Ovary (tissue), 7 donors: ENCODE measurements at regions not wholly inside any gene's neighbourhood (a gene's known extent, or its start where the extent isn't known, plus 50 kb on each side); places are given as distances from the start of the nearest gene placed in this dataset.

ENCODE experiments used
- DNase-seq, 5 donors: peaks; one replicate each; pipeline ENCODE4 v3.0.0-alpha.2; 2019 to 2020
- H3K27ac ChIP-seq, 2 donors: fragments of 200-600 bp; one replicate each; pipeline versions ENCODE4 v1.5.1 to v1.8.0; 2019 to 2022
- H3K27me3 ChIP-seq: fragments of 200-600 bp; one replicate; pipeline ENCODE4 v1.8.0; 2022
- H3K36me3 ChIP-seq: fragments of 200-600 bp; sonication (generic); one replicate; pipeline ENCODE4 v1.5.1; 2019
- H3K4me1 ChIP-seq: one replicate; pipeline ENCODE4 v1.8.1; 2013; ENCODE audit warnings: mild to moderate bottlenecking, moderate library complexity; ENCODE audit not compliant: insufficient read depth
- H3K4me3 ChIP-seq: fragments of 200-600 bp; sonication (generic); one replicate; pipeline ENCODE4 v1.5.1; 2017
- H3K9me3 ChIP-seq, 2 donors: fragments of 200-600 bp in 1 of 2; sonication (generic) in 1 of 2; one replicate each; pipeline versions ENCODE4 v1.5.1 to v1.8.1; 2013 to 2019; ENCODE audit warnings: mild to moderate bottlenecking in 1 of 2, moderate library complexity in 1 of 2
- EP300 ChIP-seq: sonication (generic); formaldehyde crosslinking; IDR thresholded peaks from one replicate; pipeline ENCODE4 v1.6.1; 2017; ENCODE audit warnings: antibody characterized with exemption
- POLR2A ChIP-seq: fragments of 450-650 bp; IDR thresholded peaks from one replicate; pipeline ENCODE4 v1.6.1; 2017; ENCODE audit warnings: antibody characterized with exemption, mild to moderate bottlenecking, moderate library complexity
- WGBS, 3 donors: extraction: QIAGEN DNeasy Blood & Tissue Kit in 1 of 3; methylation state at CpG; one replicate each; pipeline versions ENCODE4 v1.1.5 to v1.1.7; 2013 to 2017; 5-methylcytosine and 5-hydroxymethylcytosine counted together
- intact Hi-C, 4 donors: fragments of 100-400 bp; cut with DNase I; formaldehyde crosslinking; loops; one replicate each; pipeline versions ENCODE4 v1.11.0 to v1.15.1; 2022 to 2023
- TF ChIP-seq, protein P1 (sequence below), 3 donors: fragments of 450-650 bp in 2 of 3; fragments of 200-600 bp in 1 of 3; IDR thresholded peaks; one replicate each; pipeline versions ENCODE4 v1.5.1 to v1.8.0; 2016 to 2022; ENCODE audit warnings: antibody characterized with exemption in 3 of 3, mild to moderate bottlenecking in 1 of 3
- donor health status: DM: no; HTN: no; CAD: no; lungs with moderate emphysema.
- donor health status: DM: no; HTN: no; CAD: no.
- donor health status: Bipolar disorder and iron deficiency.
- donor health status: DM: no; HTN: no; CAD: no.
- donor health status: DM: yes; HTN: yes; CAD: no.

DNA sequence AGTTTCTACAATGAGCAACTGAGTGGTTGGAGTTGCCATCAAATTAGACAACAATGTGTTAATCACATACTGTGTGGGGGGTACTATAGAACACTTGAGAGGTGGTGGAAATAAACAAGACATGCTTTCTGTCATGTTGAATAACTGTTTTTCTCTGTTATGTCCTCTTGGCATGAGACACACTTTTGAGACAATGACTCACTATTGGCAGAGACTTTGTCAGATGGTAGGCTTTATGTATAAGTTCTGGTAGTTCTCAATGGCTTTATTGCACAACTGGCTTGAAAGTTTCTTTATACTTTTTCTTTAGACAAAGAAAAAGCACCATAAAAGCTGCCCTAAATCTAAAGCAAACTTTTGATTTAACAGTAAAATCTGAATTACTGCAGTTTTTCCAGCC, 578.7 kb downstream of the ADCYAP1 start:
- intact Hi-C loops = no loop called here
- TF ChIP-seq POLR2A (no peak), EP300 (no peak)
- TF ChIP-seq, protein P1, sequence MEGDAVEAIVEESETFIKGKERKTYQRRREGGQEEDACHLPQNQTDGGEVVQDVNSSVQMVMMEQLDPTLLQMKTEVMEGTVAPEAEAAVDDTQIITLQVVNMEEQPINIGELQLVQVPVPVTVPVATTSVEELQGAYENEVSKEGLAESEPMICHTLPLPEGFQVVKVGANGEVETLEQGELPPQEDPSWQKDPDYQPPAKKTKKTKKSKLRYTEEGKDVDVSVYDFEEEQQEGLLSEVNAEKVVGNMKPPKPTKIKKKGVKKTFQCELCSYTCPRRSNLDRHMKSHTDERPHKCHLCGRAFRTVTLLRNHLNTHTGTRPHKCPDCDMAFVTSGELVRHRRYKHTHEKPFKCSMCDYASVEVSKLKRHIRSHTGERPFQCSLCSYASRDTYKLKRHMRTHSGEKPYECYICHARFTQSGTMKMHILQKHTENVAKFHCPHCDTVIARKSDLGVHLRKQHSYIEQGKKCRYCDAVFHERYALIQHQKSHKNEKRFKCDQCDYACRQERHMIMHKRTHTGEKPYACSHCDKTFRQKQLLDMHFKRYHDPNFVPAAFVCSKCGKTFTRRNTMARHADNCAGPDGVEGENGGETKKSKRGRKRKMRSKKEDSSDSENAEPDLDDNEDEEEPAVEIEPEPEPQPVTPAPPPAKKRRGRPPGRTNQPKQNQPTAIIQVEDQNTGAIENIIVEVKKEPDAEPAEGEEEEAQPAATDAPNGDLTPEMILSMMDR (IDR thresholded peaks at IDR 0.05) = no peak
- no peaks in the 10 kb centered on the region for H3K4me1 ChIP-seq
- no peak overlapping the region for H3K27ac ChIP-seq
- H3K4me3 ChIP-seq = no peak overlapping the region
- no peaks in the 10 kb centered on the region for H3K27me3 ChIP-seq
- no peaks in the 10 kb centered on the region for H3K36me3 ChIP-seq
- DNase-seq = no peak
- no peaks in the 10 kb centered on the region for H3K9me3 ChIP-seq

GRCh38 chr18:1487457-1487856, 582.8 kb downstream of the ADCYAP1 start:
- DNase-seq = no peak
- TF ChIP-seq, protein P1 (IDR thresholded peaks at IDR 0.05) = no peak
- TF ChIP-seq EP300 = no peak
- TF ChIP-seq POLR2A = no peak
- Histone ChIP-seq H3K27ac (no peak overlapping the region), H3K27me3 (no peaks in the 10 kb centered on the region), H3K4me3 (no peak overlapping the region), H3K4me1 (no peaks in the 10 kb centered on the region), H3K36me3 (no peaks in the 10 kb centered on the region), H3K9me3 (no peaks in the 10 kb centered on the region)
- intact Hi-C loops = no loop called here
- 87 to 94% (median 89%) methylated on average over 2 of the region's 2 CpGs for WGBS, 3 donors

DNA sequence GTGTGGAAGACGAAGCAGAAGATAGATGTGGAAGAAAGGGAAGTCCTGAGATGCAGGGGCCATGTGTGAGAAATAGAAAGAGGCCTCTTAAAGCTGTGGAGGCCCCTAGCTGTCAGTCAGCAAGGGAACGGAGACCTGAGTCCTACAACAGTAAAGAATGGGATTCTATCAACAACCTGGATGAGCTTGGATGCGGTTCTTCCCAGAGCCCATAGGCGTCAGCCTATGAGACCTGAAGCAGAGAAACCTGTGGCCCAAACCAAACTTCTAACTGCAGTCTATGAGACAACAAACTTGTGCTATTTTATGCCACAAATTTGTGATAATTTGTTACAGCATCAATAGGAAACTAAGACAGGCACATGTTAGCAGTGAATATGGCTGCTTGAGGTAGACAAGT, 583.7 kb downstream of the ADCYAP1 start:
- DNase-seq = no peak
- Histone ChIP-seq H3K4me1 (no peaks in the 10 kb centered on the region), H3K27me3 (no peaks in the 10 kb centered on the region), H3K36me3 (no peaks in the 10 kb centered on the region), H3K4me3 (no peak overlapping the region), H3K9me3 (no peaks in the 10 kb centered on the region), H3K27ac (no peak overlapping the region)
- intact Hi-C loops = no loop called here
- no peak for TF ChIP-seq POLR2A
- TF ChIP-seq, protein P1 (IDR thresholded peaks at IDR 0.05) = no peak
- TF ChIP-seq EP300 = no peak
- WGBS, 3 donors = 75 to 86% (median 83%) methylated on average over 4 of the region's 4 CpGs

DNA sequence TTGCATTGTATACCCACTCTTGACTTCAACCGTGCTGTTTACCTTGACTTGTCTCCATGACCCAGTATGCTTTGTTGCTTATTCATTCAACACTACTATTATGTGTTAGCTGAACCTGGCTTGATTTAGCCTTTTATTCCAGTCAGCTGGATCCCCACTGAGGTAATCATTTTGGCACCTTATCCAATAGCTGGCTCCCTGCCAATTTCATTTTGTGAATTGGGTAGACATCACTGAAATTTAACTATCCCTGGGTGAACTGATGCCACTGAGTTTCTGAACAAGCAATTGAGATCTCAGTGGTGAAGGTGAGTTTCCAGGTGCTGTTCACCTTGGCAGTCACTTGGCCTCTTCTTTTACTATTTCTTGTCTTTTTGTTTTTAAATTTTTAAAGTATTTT, 584.3 kb downstream of the ADCYAP1 start:
- 85 to 97% (median 86%) methylated on average over 1 of the region's 1 CpG for WGBS, 3 donors
- H3K36me3 ChIP-seq = no peaks in the 10 kb centered on the region
- no peak for TF ChIP-seq EP300

GRCh38 chr18:1495387-1495786, 590.7 kb downstream of the ADCYAP1 start:
- no peak for DNase-seq
- TF ChIP-seq, protein P1 (IDR thresholded peaks at IDR 0.05) = no peak
- no peak for TF ChIP-seq POLR2A
- no peak for TF ChIP-seq EP300
- Histone ChIP-seq H3K27ac (no peak overlapping the region), H3K4me3 (no peak overlapping the region), H3K9me3 (no peaks in the 10 kb centered on the region), H3K4me1 (no peaks in the 10 kb centered on the region), H3K36me3 (no peaks in the 10 kb centered on the region), H3K27me3 (no peaks in the 10 kb centered on the region)
- 91 to 96% (median 96%) methylated on average over 2 of the region's 2 CpGs for WGBS, 3 donors
- intact Hi-C loops = loop anchor here in 1 of 4 donors (5.0 kb wide), 1 partner anchor 387 kb away; no protein-coding TSS in a partner anchor

More for the DNA sequence above, 584.3 kb downstream of the ADCYAP1 start:
- Histone ChIP-seq H3K4me1 (no peaks in the 10 kb centered on the region), H3K4me3 (no peak overlapping the region), H3K27me3 (no peaks in the 10 kb centered on the region), H3K27ac (no peak overlapping the region), H3K9me3 (no peaks in the 10 kb centered on the region)
- intact Hi-C loops = no loop called here
- no peak for DNase-seq
